ENCODE measurements at regions not wholly inside any gene's neighbourhood (a gene's known extent, or its start where the extent isn't known, plus 50 kb on each side); places are given as distances from the start of the nearest gene placed in this dataset.

- H3K4me3 ChIP-seq (ENCODE audit: low read length): no peak overlapping the region
- no peaks in the 10 kb centered on the region for H3K9me3 ChIP-seq (ENCODE audit: control insufficient read depth, low read length)
- no peak for DNase-seq (ENCODE audit: low read depth)
- H3K9ac ChIP-seq (ENCODE audit: low read length): no peak overlapping the region
- H3K27me3 ChIP-seq (replicated peaks; ENCODE audit: control insufficient read depth, insufficient read depth, low read length): no peaks in the 10 kb centered on the region
- no peaks in the 10 kb centered on the region for H3K36me3 ChIP-seq (ENCODE audit: control insufficient read depth, insufficient read depth, low read length, severe bottlenecking)
- no peaks in the 10 kb centered on the region for H3K4me1 ChIP-seq (ENCODE audit: control insufficient read depth, insufficient read depth, low read length)
Observed at GRCh38 chr14:30369502-30370180, 189.3 kb upstream of the G2E3 start.

- Histone ChIP-seq H3K4me3 (ENCODE audit: low read length) (no peak overlapping the region), H3K4me1 (ENCODE audit: control insufficient read depth, insufficient read depth, low read length) (no peaks in the 10 kb centered on the region), H3K36me3 (ENCODE audit: control insufficient read depth, insufficient read depth, low read length, severe bottlenecking) (no peaks in the 10 kb centered on the region), H3K27me3 (replicated peaks; ENCODE audit: control insufficient read depth, insufficient read depth, low read length) (no peaks in the 10 kb centered on the region), H3K9me3 (ENCODE audit: control insufficient read depth, low read length) (no peaks in the 10 kb centered on the region), H3K9ac (ENCODE audit: low read length) (no peak overlapping the region)
- no peak for DNase-seq (ENCODE audit: low read depth)
Observed at GRCh38 chr14:30373053-30373452, 185.9 kb upstream of the G2E3 start.

- Histone ChIP-seq H3K27me3 (replicated peaks; ENCODE audit: control insufficient read depth, insufficient read depth, low read length) (no peaks in the 10 kb centered on the region), H3K4me3 (ENCODE audit: low read length) (no peak overlapping the region), H3K4me1 (ENCODE audit: control insufficient read depth, insufficient read depth, low read length) (no peaks in the 10 kb centered on the region), H3K9ac (ENCODE audit: low read length) (no peak overlapping the region), H3K9me3 (ENCODE audit: control insufficient read depth, low read length) (no peaks in the 10 kb centered on the region), H3K36me3 (ENCODE audit: control insufficient read depth, insufficient read depth, low read length, severe bottlenecking) (no peaks in the 10 kb centered on the region)
- no peak for DNase-seq (ENCODE audit: low read depth)
Observed at GRCh38 chr14:30373526-30373925, 185.4 kb upstream of the G2E3 start.

GRCh38 chr14:30375296-30375892 is 183.6 kb upstream of the G2E3 start:
- Histone ChIP-seq H3K9me3 (ENCODE audit: control insufficient read depth, low read length) (no peaks in the 10 kb centered on the region), H3K4me1 (ENCODE audit: control insufficient read depth, insufficient read depth, low read length) (no peaks in the 10 kb centered on the region), H3K27me3 (replicated peaks; ENCODE audit: control insufficient read depth, insufficient read depth, low read length) (no peaks in the 10 kb centered on the region), H3K4me3 (ENCODE audit: low read length) (no peak overlapping the region), H3K36me3 (ENCODE audit: control insufficient read depth, insufficient read depth, low read length, severe bottlenecking) (no peaks in the 10 kb centered on the region), H3K9ac (ENCODE audit: low read length) (no peak overlapping the region)
- peak; percentile 69 for DNase-seq (ENCODE audit: low read depth)

- Histone ChIP-seq H3K4me1 (ENCODE audit: control insufficient read depth, insufficient read depth, low read length) (peaks cover 19% of the 10 kb centered on the region), H3K36me3 (ENCODE audit: control insufficient read depth, insufficient read depth, low read length, severe bottlenecking) (no peaks in the 10 kb centered on the region), H3K27me3 (replicated peaks; ENCODE audit: control insufficient read depth, insufficient read depth, low read length) (no peaks in the 10 kb centered on the region), H3K9ac (ENCODE audit: low read length) (no peak overlapping the region), H3K4me3 (ENCODE audit: low read length) (no peak overlapping the region), H3K9me3 (ENCODE audit: control insufficient read depth, low read length) (no peaks in the 10 kb centered on the region)
- DNase-seq (ENCODE audit: low read depth): peak; percentile 1
Observed at GRCh38 chr14:30381861-30382480, 177.0 kb upstream of the G2E3 start.

- peaks cover 27% of the 10 kb centered on the region for H3K4me1 ChIP-seq (ENCODE audit: control insufficient read depth, insufficient read depth, low read length)
- H3K36me3 ChIP-seq (ENCODE audit: control insufficient read depth, insufficient read depth, low read length, severe bottlenecking): no peaks in the 10 kb centered on the region
- H3K4me3 ChIP-seq (ENCODE audit: low read length): no peak overlapping the region
- H3K9me3 ChIP-seq (ENCODE audit: control insufficient read depth, low read length): no peaks in the 10 kb centered on the region
- H3K27me3 ChIP-seq (replicated peaks; ENCODE audit: control insufficient read depth, insufficient read depth, low read length): no peaks in the 10 kb centered on the region
- H3K9ac ChIP-seq (ENCODE audit: low read length): no peak overlapping the region
- no peak for DNase-seq (ENCODE audit: low read depth)
Observed at GRCh38 chr14:30385925-30386324, 173.0 kb upstream of the G2E3 start.

GRCh38 chr14:30387871-30388270 is 171.1 kb upstream of the G2E3 start:
- Histone ChIP-seq H3K9ac (ENCODE audit: low read length) (no peak overlapping the region), H3K9me3 (ENCODE audit: control insufficient read depth, low read length) (no peaks in the 10 kb centered on the region), H3K36me3 (ENCODE audit: control insufficient read depth, insufficient read depth, low read length, severe bottlenecking) (no peaks in the 10 kb centered on the region), H3K4me1 (ENCODE audit: control insufficient read depth, insufficient read depth, low read length) (peaks cover 16% of the 10 kb centered on the region), H3K4me3 (ENCODE audit: low read length) (no peak overlapping the region), H3K27me3 (replicated peaks; ENCODE audit: control insufficient read depth, insufficient read depth, low read length) (no peaks in the 10 kb centered on the region)
- DNase-seq (ENCODE audit: low read depth): no peak

GRCh38 chr14:30389134-30389876 is 169.7 kb upstream of the G2E3 start:
- Histone ChIP-seq H3K36me3 (ENCODE audit: control insufficient read depth, insufficient read depth, low read length, severe bottlenecking) (no peaks in the 10 kb centered on the region), H3K9ac (ENCODE audit: low read length) (no peak overlapping the region), H3K4me3 (ENCODE audit: low read length) (no peak overlapping the region), H3K9me3 (ENCODE audit: control insufficient read depth, low read length) (no peaks in the 10 kb centered on the region), H3K27me3 (replicated peaks; ENCODE audit: control insufficient read depth, insufficient read depth, low read length) (no peaks in the 10 kb centered on the region), H3K4me1 (ENCODE audit: control insufficient read depth, insufficient read depth, low read length) (peaks cover 8% of the 10 kb centered on the region)
- peak; percentile 19 for DNase-seq (ENCODE audit: low read depth)

- Histone ChIP-seq H3K36me3 (ENCODE audit: control insufficient read depth, insufficient read depth, low read length, severe bottlenecking) (no peaks in the 10 kb centered on the region), H3K4me3 (ENCODE audit: low read length) (no peak overlapping the region), H3K27me3 (replicated peaks; ENCODE audit: control insufficient read depth, insufficient read depth, low read length) (no peaks in the 10 kb centered on the region), H3K9ac (ENCODE audit: low read length) (no peak overlapping the region), H3K9me3 (ENCODE audit: control insufficient read depth, low read length) (no peaks in the 10 kb centered on the region), H3K4me1 (ENCODE audit: control insufficient read depth, insufficient read depth, low read length) (peaks cover 8% of the 10 kb centered on the region)
- DNase-seq (ENCODE audit: low read depth): no peak
Observed at GRCh38 chr14:30389877-30390385, 169.0 kb upstream of the G2E3 start.

- Histone ChIP-seq H3K36me3 (ENCODE audit: control insufficient read depth, insufficient read depth, low read length, severe bottlenecking) (no peaks in the 10 kb centered on the region), H3K9ac (ENCODE audit: low read length) (no peak overlapping the region), H3K4me1 (ENCODE audit: control insufficient read depth, insufficient read depth, low read length) (peaks cover 3% of the 10 kb centered on the region), H3K9me3 (ENCODE audit: control insufficient read depth, low read length) (no peaks in the 10 kb centered on the region), H3K27me3 (replicated peaks; ENCODE audit: control insufficient read depth, insufficient read depth, low read length) (no peaks in the 10 kb centered on the region), H3K4me3 (ENCODE audit: low read length) (no peak overlapping the region)
- no peak for DNase-seq (ENCODE audit: low read depth)
Observed at GRCh38 chr14:30395065-30395464, 163.9 kb upstream of the G2E3 start.

GRCh38 chr14:30402846-30403245 is 156.1 kb upstream of the G2E3 start:
- no peak overlapping the region for H3K4me3 ChIP-seq (ENCODE audit: low read length)
- no peaks in the 10 kb centered on the region for H3K9me3 ChIP-seq (ENCODE audit: control insufficient read depth, low read length)
- H3K4me1 ChIP-seq (ENCODE audit: control insufficient read depth, insufficient read depth, low read length): no peaks in the 10 kb centered on the region
- H3K9ac ChIP-seq (ENCODE audit: low read length): no peak overlapping the region
- H3K27me3 ChIP-seq (replicated peaks; ENCODE audit: control insufficient read depth, insufficient read depth, low read length): peaks cover 3% of the 10 kb centered on the region
- H3K36me3 ChIP-seq (ENCODE audit: control insufficient read depth, insufficient read depth, low read length, severe bottlenecking): no peaks in the 10 kb centered on the region
- DNase-seq (ENCODE audit: low read depth): no peak
